Glutamatergic neuron (in vitro differentiated cells): ENCODE measurements at regions not wholly inside any gene's neighbourhood (a gene's known extent, or its start where the extent isn't known, plus 50 kb on each side); places are given as distances from the start of the nearest gene placed in this dataset.
"Not testable (repeated sequence)": the region's sequence is repeated elsewhere in the genome, so short reads cannot be mapped to it uniquely, and the experiment has no call there.

Experiments used
- DNase-seq: peaks from one replicate; pipeline ENCODE4 v3.0.0; 2022
- H3K27ac Mint-ChIP-seq: one replicate; pipeline ENCODE4 v1.8.0; 2020; ENCODE audit warnings: mild to moderate bottlenecking, mixed read lengths, inconsistent platforms; ENCODE audit not compliant: unreplicated experiment
- H3K27me3 Mint-ChIP-seq: one replicate; pipeline ENCODE4 v1.8.0; 2020; ENCODE audit warnings: mild to moderate bottlenecking, moderate library complexity, mixed read lengths, inconsistent platforms; ENCODE audit not compliant: unreplicated experiment
- H3K36me3 Mint-ChIP-seq: one replicate; pipeline ENCODE4 v1.8.0; 2020; ENCODE audit warnings: mild to moderate bottlenecking, mixed read lengths, inconsistent platforms; ENCODE audit not compliant: unreplicated experiment
- H3K4me1 Mint-ChIP-seq: one replicate; pipeline ENCODE4 v1.8.0; 2020; ENCODE audit warnings: mild to moderate bottlenecking, low read depth, mixed read lengths, inconsistent platforms; ENCODE audit not compliant: unreplicated experiment
- H3K4me3 Mint-ChIP-seq: one replicate; pipeline ENCODE4 v1.8.0; 2020; ENCODE audit warnings: mild to moderate bottlenecking, mixed read lengths, inconsistent platforms; ENCODE audit not compliant: unreplicated experiment
- H3K9me3 Mint-ChIP-seq: one replicate; pipeline ENCODE4 v1.8.0; 2020; ENCODE audit warnings: mild to moderate bottlenecking, moderate library complexity, mixed read lengths, inconsistent platforms; ENCODE audit not compliant: unreplicated experiment
- CTCF ChIP-seq: fragments of 200-600 bp; sonication (generic); IDR thresholded peaks from one replicate; pipeline ENCODE4 v1.5.0; 2021; ENCODE audit not compliant: partially characterized antibody, unreplicated experiment

GRCh38 chr5:94066437-94067207, 325.2 kb upstream of the POU5F2 start:
- no peak overlapping the region for H3K27ac Mint-ChIP-seq
- H3K36me3 Mint-ChIP-seq, result peaks cover 39% of the 10 kb centered on the region
- no peak overlapping the region for H3K4me3 Mint-ChIP-seq
- peaks cover 2% of the 10 kb centered on the region for H3K27me3 Mint-ChIP-seq
- peaks cover 10% of the 10 kb centered on the region for H3K9me3 Mint-ChIP-seq
- no peak for TF ChIP-seq CTCF
- DNase-seq, result no peak
- no peaks in the 10 kb centered on the region for H3K4me1 Mint-ChIP-seq

- no peak for TF ChIP-seq CTCF
- Mint-ChIP-seq H3K27ac (no peak overlapping the region), H3K4me1 (no peaks in the 10 kb centered on the region), H3K4me3 (no peak overlapping the region), H3K9me3 (peaks cover 10% of the 10 kb centered on the region), H3K36me3 (peaks cover 39% of the 10 kb centered on the region), H3K27me3 (peaks cover 2% of the 10 kb centered on the region)
- no peak for DNase-seq
Observed at GRCh38 chr5:94064025-94064424, 322.6 kb upstream of the POU5F2 start.

GRCh38 chr5:94057655-94058054, 316.3 kb upstream of the POU5F2 start:
- H3K27ac Mint-ChIP-seq, result no peak overlapping the region
- H3K4me1 Mint-ChIP-seq, result no peaks in the 10 kb centered on the region
- no peaks in the 10 kb centered on the region for H3K27me3 Mint-ChIP-seq
- H3K4me3 Mint-ChIP-seq, result no peak overlapping the region
- no peak for DNase-seq
- no peaks in the 10 kb centered on the region for H3K9me3 Mint-ChIP-seq
- no peaks in the 10 kb centered on the region for H3K36me3 Mint-ChIP-seq
- TF ChIP-seq CTCF, result no peak

- DNase-seq, result no peak
- TF ChIP-seq CTCF, result no peak
- Mint-ChIP-seq H3K9me3 (no peaks in the 10 kb centered on the region), H3K4me1 (no peaks in the 10 kb centered on the region), H3K4me3 (no peak overlapping the region), H3K27ac (no peak overlapping the region), H3K27me3 (no peaks in the 10 kb centered on the region), H3K36me3 (no peaks in the 10 kb centered on the region)
Observed at GRCh38 chr5:94057217-94057616, 315.8 kb upstream of the POU5F2 start.

GRCh38 chr5:94049307-94049922, 308.0 kb upstream of the POU5F2 start:
- H3K36me3 Mint-ChIP-seq, H3K9me3 Mint-ChIP-seq, H3K27me3 Mint-ChIP-seq, H3K4me3 Mint-ChIP-seq, H3K4me1 Mint-ChIP-seq, H3K27ac Mint-ChIP-seq, DNase-seq: not testable (repeated sequence)
